Adrenal gland (tissue), 9 donors: ENCODE measurements at regions not wholly inside any gene's neighbourhood (a gene's known extent, or its start where the extent isn't known, plus 50 kb on each side); places are given as distances from the start of the nearest gene placed in this dataset.
"Not testable (repeated sequence)": the region's sequence is repeated elsewhere in the genome, so short reads cannot be mapped to it uniquely, and the experiment has no call there.

Experiments used
- DNase-seq, 7 donors: peaks; one replicate each; pipeline ENCODE4 v3.0.0-alpha.2; 2019 to 2020
- H3K27ac ChIP-seq, 5 donors: fragments of 200-600 bp; sonication (generic) in 4 of 5; 1 replicate in 3 of 5; 2 replicates in 2 of 5; pipeline versions ENCODE4 v1.5.1 to v1.8.0; 2016 to 2020; ENCODE audit warnings: mild to moderate bottlenecking in 1 of 5
- H3K27me3 ChIP-seq: fragments of 200-600 bp; 2 replicates; pipeline ENCODE4 v1.8.0; 2021
- H3K36me3 ChIP-seq, 2 donors: fragments of 200-600 bp; replicated peaks in 1 of 2; 1 replicate in 1 of 2; 2 replicates in 1 of 2; pipeline versions ENCODE4 v1.5.1 to v1.8.0; 2018 to 2022
- H3K4me1 ChIP-seq, 2 donors: fragments of 200-600 bp; replicated peaks in 1 of 2; 1 replicate in 1 of 2; 2 replicates in 1 of 2; pipeline versions ENCODE4 v1.5.1 to v1.8.0; 2018 to 2021
- H3K4me3 ChIP-seq, 4 donors: fragments of 200-600 bp; sonication (generic) in 3 of 4; one replicate each; pipeline ENCODE4 v1.5.1; 2016 to 2018
- H3K9me3 ChIP-seq, 3 donors: fragments of 200-600 bp; sonication (generic) in 1 of 3; replicated peaks in 1 of 3; 1 replicate in 2 of 3; 2 replicates in 1 of 3; pipeline versions ENCODE4 v1.5.1 to v1.8.0; 2016 to 2021
- CTCF ChIP-seq, 6 experiments: fragments of 450-650 bp in 4 of 6; fragments of 200-600 bp in 2 of 6; sonication (generic) in 1 of 6; IDR thresholded peaks; 1 replicate in 5 of 6; 2 replicates in 1 of 6; pipeline versions ENCODE4 v1.5.1 to v1.8.0; 2016 to 2021; ENCODE audit warnings: antibody characterized with exemption in 6 of 6, mild to moderate bottlenecking in 2 of 6, moderate library complexity in 1 of 6
- POLR2A ChIP-seq, 2 donors: fragments of 450-650 bp; IDR thresholded peaks; one replicate each; pipeline ENCODE4 v1.6.1; 2017; ENCODE audit warnings: antibody characterized with exemption in 2 of 2, mild to moderate bottlenecking in 2 of 2, moderate library complexity in 1 of 2
- WGBS, 4 donors: extraction: QIAGEN DNeasy Blood & Tissue Kit in 2 of 4; methylation state at CpG; one replicate each; pipeline versions ENCODE4 v1.1.5 to v1.1.7; 2013 to 2017; 5-methylcytosine and 5-hydroxymethylcytosine counted together
- intact Hi-C, 2 donors: fragments of 100-400 bp; cut with DNase I; formaldehyde crosslinking; loops; one replicate each; pipeline versions ENCODE4 v1.14.1 to v1.15.0; 2022 to 2023
- donor health status: healthy with polysubstance abuse.
- donor health status: Bipolar disorder and iron deficiency.
- donor health status: DM: yes; HTN: yes; CAD: no.
- donor health status: DM: no; HTN: no; CAD: no.
- donor health status: DM: no; HTN: no; CAD: no.

DNA sequence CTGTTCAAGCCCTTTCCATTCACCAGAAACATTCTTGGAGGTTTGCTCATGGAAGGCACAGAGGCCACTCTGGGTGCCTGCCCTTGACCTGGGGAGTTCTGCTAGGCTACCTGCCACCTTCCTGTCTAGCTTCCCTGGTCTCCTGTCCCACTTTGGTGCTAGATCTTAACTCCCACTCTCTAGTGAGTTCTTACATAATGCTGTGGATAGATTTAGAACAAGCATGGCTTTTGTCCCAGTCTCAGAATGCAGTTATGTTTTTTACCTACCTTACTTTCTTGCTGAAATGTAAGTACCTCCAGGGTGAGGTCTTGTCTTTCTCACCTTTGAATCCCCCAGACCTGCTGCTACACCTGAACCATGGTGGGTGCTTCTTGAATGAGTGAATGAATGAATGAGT is 1252.3 kb downstream of the TYW1 start:
- Histone ChIP-seq H3K27ac (no peak overlapping the region), H3K36me3 (no peaks in the 10 kb centered on the region), H3K27me3 (no peaks in the 10 kb centered on the region), H3K4me1 (no peaks in the 10 kb centered on the region), H3K4me3 (no peak overlapping the region), H3K9me3 (no peaks in the 10 kb centered on the region)
- intact Hi-C loops, result no loop called here
- TF ChIP-seq CTCF (IDR thresholded peaks at IDR 0.05), result no peak
- no peak for TF ChIP-seq POLR2A (IDR thresholded peaks at IDR 0.05)
- DNase-seq, result no peak

GRCh38 chr7:68249611-68250010 is 1253.0 kb downstream of the TYW1 start:
- intact Hi-C loops, result no loop called here
- Histone ChIP-seq H3K4me3 (no peak overlapping the region), H3K36me3 (no peaks in the 10 kb centered on the region), H3K9me3 (no peaks in the 10 kb centered on the region), H3K4me1 (no peaks in the 10 kb centered on the region), H3K27me3 (no peaks in the 10 kb centered on the region), H3K27ac (no peak overlapping the region)
- WGBS, 4 donors, result 77 to 89% (median 84%) methylated on average over 1 of the region's 1 CpG
- DNase-seq, result no peak
- TF ChIP-seq CTCF (IDR thresholded peaks at IDR 0.05) (no peak), POLR2A (IDR thresholded peaks at IDR 0.05) (no peak)

GRCh38 chr7:68250143-68250542 is 1253.5 kb downstream of the TYW1 start:
- no peaks in the 10 kb centered on the region for H3K4me1 ChIP-seq
- no peak for TF ChIP-seq CTCF (IDR thresholded peaks at IDR 0.05)
- no peak for TF ChIP-seq POLR2A (IDR thresholded peaks at IDR 0.05)
- H3K9me3 ChIP-seq, result no peaks in the 10 kb centered on the region
- no peaks in the 10 kb centered on the region for H3K27me3 ChIP-seq
- intact Hi-C loops, result no loop called here
- no peak overlapping the region for H3K4me3 ChIP-seq
- H3K36me3 ChIP-seq, result no peaks in the 10 kb centered on the region
- H3K27ac ChIP-seq, result no peak overlapping the region
- 91 to 96% (median 95%) methylated on average over 3 to 4 of the region's 4 CpGs for WGBS, 4 donors
- DNase-seq, result no peak

DNA sequence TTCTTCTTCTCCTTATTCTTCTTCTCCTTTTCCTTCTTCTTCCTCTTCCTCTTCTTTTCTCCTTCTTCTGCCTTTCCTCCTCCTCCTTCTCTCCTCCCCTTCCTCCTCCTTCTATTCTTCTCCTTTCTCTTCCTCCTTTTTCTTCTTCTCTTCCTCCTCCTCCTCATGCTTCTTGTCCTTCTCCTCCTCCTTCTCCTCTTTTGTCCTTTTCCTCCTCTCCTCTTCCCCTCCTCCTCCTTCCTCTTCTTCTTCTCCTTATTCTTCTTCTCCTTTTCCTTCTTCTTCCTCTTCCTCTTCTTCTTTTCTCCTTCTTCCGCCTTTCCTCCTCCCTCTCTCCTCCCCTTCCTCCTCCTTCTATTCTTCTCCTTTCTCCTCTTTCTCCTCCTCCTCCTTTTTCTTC is 1258.2 kb downstream of the TYW1 start:
- DNase-seq, H3K4me1 ChIP-seq, H3K27me3 ChIP-seq, H3K9me3 ChIP-seq, H3K36me3 ChIP-seq, H3K4me3 ChIP-seq, H3K27ac ChIP-seq, intact Hi-C loops: not testable (repeated sequence)
- WGBS, 4 donors, result 57 to 68% (median 63%) methylated on average over 1 of the region's 1 CpG

DNA sequence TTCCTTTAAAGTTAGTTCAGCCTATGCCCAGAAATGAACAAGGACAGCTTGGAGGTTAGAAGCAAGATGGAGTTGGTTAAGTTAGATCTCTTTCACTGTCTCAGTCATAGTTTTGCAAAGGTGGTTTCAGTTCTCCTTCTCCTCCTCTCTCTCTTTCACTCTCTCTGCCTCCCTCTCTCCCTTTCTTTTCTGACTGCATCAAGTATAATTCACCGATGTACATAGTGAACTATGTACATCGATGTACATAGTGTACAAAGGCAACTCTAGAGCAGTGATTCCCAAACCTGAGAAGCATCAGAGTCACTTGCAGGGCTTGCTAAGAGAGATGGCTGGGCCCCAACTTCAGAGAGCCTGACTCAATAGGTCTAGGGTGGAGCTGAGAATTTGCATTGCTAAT is 1259.7 kb downstream of the TYW1 start:
- DNase-seq, result no peak
- no peaks in the 10 kb centered on the region for H3K4me1 ChIP-seq
- H3K27me3 ChIP-seq, result no peaks in the 10 kb centered on the region
- H3K36me3 ChIP-seq, result no peaks in the 10 kb centered on the region
- 88 to 100% (median 90%) methylated on average over 2 of the region's 2 CpGs for WGBS, 4 donors
- H3K4me3 ChIP-seq, result no peak overlapping the region
- no peak overlapping the region for H3K27ac ChIP-seq
- no peak for TF ChIP-seq CTCF (IDR thresholded peaks at IDR 0.05)
- no peak for TF ChIP-seq POLR2A (IDR thresholded peaks at IDR 0.05)
- intact Hi-C loops, result no loop called here
- H3K9me3 ChIP-seq, result no peaks in the 10 kb centered on the region
